Endodermal cell (in vitro differentiated cells): ENCODE measurements at regions not wholly inside any gene's neighbourhood (a gene's known extent, or its start where the extent isn't known, plus 50 kb on each side); places are given as distances from the start of the nearest gene placed in this dataset.

ENCODE experiments used
- DNase-seq: peaks from one replicate; pipeline ENCODE4 v3.0.0-alpha.2; 2017
- H3K27ac ChIP-seq: 2 replicates; pipeline ENCODE4 v1.5.1; 2013; ENCODE audit warnings: mild to moderate bottlenecking, low read depth, low read length, moderate library complexity
- H3K27me3 ChIP-seq: 2 replicates; pipeline ENCODE4 v1.6.1; 2013; ENCODE audit warnings: mild to moderate bottlenecking, low read length, moderate library complexity; ENCODE audit not compliant: insufficient read depth, control insufficient read depth, poor library complexity, severe bottlenecking
- H3K36me3 ChIP-seq: 2 replicates; pipeline ENCODE4 v1.7.0; 2013; ENCODE audit warnings: mild to moderate bottlenecking, low read length, moderate library complexity; ENCODE audit not compliant: control insufficient read depth, insufficient read depth
- H3K4me1 ChIP-seq: one replicate; pipeline ENCODE4 v1.7.0; 2013; ENCODE audit warnings: low read length; ENCODE audit not compliant: control insufficient read depth, insufficient read depth
- H3K4me3 ChIP-seq: 2 replicates; pipeline ENCODE4 v1.5.1; 2013; ENCODE audit warnings: mild to moderate bottlenecking, low read length, moderate library complexity
- H3K9ac ChIP-seq: 2 replicates; pipeline ENCODE4 v1.6.1; 2013; ENCODE audit warnings: mild to moderate bottlenecking, low read length, moderate library complexity; ENCODE audit not compliant: poor library complexity, severe bottlenecking; ENCODE audit errors: extremely low read depth
- H3K9me3 ChIP-seq: 2 replicates; pipeline ENCODE4 v1.6.1; 2013; ENCODE audit warnings: mild to moderate bottlenecking, low read length, moderate library complexity; ENCODE audit not compliant: control insufficient read depth
- H3K27ac Mint-ChIP-seq: 2 replicates; pipeline ENCODE4 v1.8.0; 2020; ENCODE audit warnings: mixed read lengths
- H3K27me3 Mint-ChIP-seq: 2 replicates; pipeline ENCODE4 v1.8.0; 2021; ENCODE audit warnings: mild to moderate bottlenecking, mixed read lengths; ENCODE audit not compliant: insufficient read depth
- H3K36me3 Mint-ChIP-seq: 2 replicates; pipeline ENCODE4 v1.8.0; 2020; ENCODE audit warnings: low read depth, mixed read lengths
- H3K4me1 Mint-ChIP-seq: 2 replicates; pipeline ENCODE4 v1.8.0; 2020; ENCODE audit warnings: mixed read lengths
- H3K4me3 Mint-ChIP-seq: 2 replicates; pipeline ENCODE4 v1.8.0; 2020; ENCODE audit warnings: mild to moderate bottlenecking, moderate library complexity, mixed read lengths
- H3K9me3 Mint-ChIP-seq: 2 replicates; pipeline ENCODE4 v1.8.0; 2020; ENCODE audit warnings: mild to moderate bottlenecking, mixed read lengths
- WGBS, 2 experiments: methylation state at CpG; one replicate each; pipeline versions ENCODE4 v1.1.5 to v1.1.7; 2013; ENCODE audit warnings: missing lambda C conversion rate in 2 of 2, mixed read lengths in 1 of 2; ENCODE audit not compliant: insufficient coverage in 1 of 2, insufficient read length in 1 of 2; 5-methylcytosine and 5-hydroxymethylcytosine counted together
- TF ChIP-seq, protein P1 (sequence below): fragments of 200-600 bp; sonication (generic); conservative IDR thresholded peaks from 2 replicates; pipeline ENCODE4 v1.5.0; 2021; ENCODE audit warnings: antibody characterized with exemption, mild to moderate bottlenecking

DNA sequence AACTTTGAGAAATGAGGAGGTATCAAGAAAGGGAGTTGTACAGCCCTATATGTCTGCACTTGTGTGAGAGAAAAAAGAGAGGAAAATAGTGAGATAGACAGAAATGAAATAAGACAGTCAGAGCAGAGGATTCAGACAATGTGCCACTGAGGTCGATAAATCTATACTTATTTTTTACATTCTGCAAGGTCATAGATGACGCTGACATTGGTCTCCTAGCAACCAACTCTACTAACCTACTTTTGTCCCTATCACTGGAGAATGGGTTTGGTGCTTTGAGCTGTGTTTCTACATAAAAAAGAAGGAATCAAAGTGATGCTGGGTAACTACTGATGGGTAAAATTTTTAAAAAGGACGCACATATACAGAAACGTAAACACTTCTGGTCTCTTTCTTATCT, 573.3 kb upstream of the RORB start:
- Mint-ChIP-seq H3K4me3 (no peak overlapping the region), H3K4me1 (no peaks in the 10 kb centered on the region), H3K27ac (no peak overlapping the region), H3K27me3 (no peaks in the 10 kb centered on the region), H3K9me3 (no peaks in the 10 kb centered on the region), H3K36me3 (no peaks in the 10 kb centered on the region)
- Histone ChIP-seq H3K27ac (no peak overlapping the region), H3K27me3 (no peaks in the 10 kb centered on the region), H3K9ac (no peak overlapping the region), H3K9me3 (no peaks in the 10 kb centered on the region), H3K4me3 (no peak overlapping the region), H3K4me1 (no peaks in the 10 kb centered on the region), H3K36me3 (no peaks in the 10 kb centered on the region)
- WGBS, 2 experiments = 97% methylated on average over 4 of the region's 4 CpGs; no CpG with 5 or more reads in 1 of the 2 experiments
- TF ChIP-seq, protein P1, sequence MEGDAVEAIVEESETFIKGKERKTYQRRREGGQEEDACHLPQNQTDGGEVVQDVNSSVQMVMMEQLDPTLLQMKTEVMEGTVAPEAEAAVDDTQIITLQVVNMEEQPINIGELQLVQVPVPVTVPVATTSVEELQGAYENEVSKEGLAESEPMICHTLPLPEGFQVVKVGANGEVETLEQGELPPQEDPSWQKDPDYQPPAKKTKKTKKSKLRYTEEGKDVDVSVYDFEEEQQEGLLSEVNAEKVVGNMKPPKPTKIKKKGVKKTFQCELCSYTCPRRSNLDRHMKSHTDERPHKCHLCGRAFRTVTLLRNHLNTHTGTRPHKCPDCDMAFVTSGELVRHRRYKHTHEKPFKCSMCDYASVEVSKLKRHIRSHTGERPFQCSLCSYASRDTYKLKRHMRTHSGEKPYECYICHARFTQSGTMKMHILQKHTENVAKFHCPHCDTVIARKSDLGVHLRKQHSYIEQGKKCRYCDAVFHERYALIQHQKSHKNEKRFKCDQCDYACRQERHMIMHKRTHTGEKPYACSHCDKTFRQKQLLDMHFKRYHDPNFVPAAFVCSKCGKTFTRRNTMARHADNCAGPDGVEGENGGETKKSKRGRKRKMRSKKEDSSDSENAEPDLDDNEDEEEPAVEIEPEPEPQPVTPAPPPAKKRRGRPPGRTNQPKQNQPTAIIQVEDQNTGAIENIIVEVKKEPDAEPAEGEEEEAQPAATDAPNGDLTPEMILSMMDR = no peak
- DNase-seq = no peak

DNA sequence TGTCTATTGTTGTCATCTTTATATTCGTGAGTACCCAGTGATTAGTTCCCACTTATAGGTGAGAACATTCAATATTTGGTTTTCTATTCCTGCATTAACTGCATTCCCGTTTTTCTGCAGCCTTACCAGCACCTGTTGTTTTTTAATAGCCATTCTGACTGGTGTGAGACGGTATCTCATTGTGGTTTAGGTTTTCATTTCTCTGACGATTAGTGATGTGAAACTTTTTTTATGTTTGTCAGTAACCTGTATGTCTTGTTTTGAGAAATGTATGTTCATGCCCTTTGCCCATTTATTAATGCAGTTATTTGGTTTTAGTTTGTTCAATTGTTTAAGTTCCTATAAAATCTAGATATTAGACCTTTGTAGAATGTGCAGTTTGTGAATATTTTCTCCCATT, 546.0 kb upstream of the RORB start:
- Histone ChIP-seq H3K4me3 (no peak overlapping the region), H3K36me3 (no peaks in the 10 kb centered on the region), H3K27me3 (no peaks in the 10 kb centered on the region), H3K27ac (no peak overlapping the region), H3K4me1 (no peaks in the 10 kb centered on the region), H3K9me3 (peaks cover 4% of the 10 kb centered on the region), H3K9ac (no peak overlapping the region)
- H3K4me3 Mint-ChIP-seq = no peak overlapping the region
- no peaks in the 10 kb centered on the region for H3K27me3 Mint-ChIP-seq
- WGBS, 2 experiments = 67 to 91% methylated on average over 1 to 4 of the region's 4 CpGs
- H3K9me3 Mint-ChIP-seq = peaks cover 1% of the 10 kb centered on the region
- TF ChIP-seq, protein P1 = no peak
- H3K36me3 Mint-ChIP-seq = no peaks in the 10 kb centered on the region
- no peak overlapping the region for H3K27ac Mint-ChIP-seq
- peaks cover 9% of the 10 kb centered on the region for H3K4me1 Mint-ChIP-seq
- no peak for DNase-seq

DNA sequence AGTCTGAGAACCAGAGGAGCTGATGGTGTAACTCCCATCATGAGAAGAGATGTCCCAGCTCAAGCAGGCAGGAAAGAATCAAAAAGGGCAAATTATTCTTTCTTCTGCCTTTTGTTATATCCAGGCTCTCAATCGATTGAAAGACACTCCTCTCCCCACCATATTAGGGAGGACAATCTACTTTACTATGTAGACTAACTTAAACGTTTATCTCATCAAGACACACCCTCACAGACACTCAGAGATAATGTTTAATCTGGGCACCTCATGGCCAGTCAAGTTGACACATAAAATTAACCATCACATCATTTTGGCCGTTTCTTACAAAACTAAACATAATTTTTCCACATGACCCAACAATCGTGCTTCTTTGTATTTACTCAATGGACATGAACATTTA, 534.3 kb upstream of the RORB start:
- Histone ChIP-seq H3K27ac (no peak overlapping the region), H3K4me1 (no peaks in the 10 kb centered on the region), H3K36me3 (no peaks in the 10 kb centered on the region), H3K9me3 (no peaks in the 10 kb centered on the region), H3K4me3 (no peak overlapping the region), H3K9ac (no peak overlapping the region), H3K27me3 (no peaks in the 10 kb centered on the region)
- TF ChIP-seq, protein P1 = no peak
- Mint-ChIP-seq H3K27ac (no peak overlapping the region), H3K4me1 (no peaks in the 10 kb centered on the region), H3K9me3 (no peaks in the 10 kb centered on the region), H3K36me3 (no peaks in the 10 kb centered on the region), H3K4me3 (no peak overlapping the region), H3K27me3 (no peaks in the 10 kb centered on the region)
- no peak for DNase-seq
- whole genome bisulfite sequencing, 2 experiments = 86 to 93% methylated on average over 4 of the region's 4 CpGs
